ENCODE measurements at regions not wholly inside any gene's neighbourhood (a gene's known extent, or its start where the extent isn't known, plus 50 kb on each side); places are given as distances from the start of the nearest gene placed in this dataset.
A peak's percentile ranks its signal among the peaks of the same experiment; 100 is the strongest.

DNA sequence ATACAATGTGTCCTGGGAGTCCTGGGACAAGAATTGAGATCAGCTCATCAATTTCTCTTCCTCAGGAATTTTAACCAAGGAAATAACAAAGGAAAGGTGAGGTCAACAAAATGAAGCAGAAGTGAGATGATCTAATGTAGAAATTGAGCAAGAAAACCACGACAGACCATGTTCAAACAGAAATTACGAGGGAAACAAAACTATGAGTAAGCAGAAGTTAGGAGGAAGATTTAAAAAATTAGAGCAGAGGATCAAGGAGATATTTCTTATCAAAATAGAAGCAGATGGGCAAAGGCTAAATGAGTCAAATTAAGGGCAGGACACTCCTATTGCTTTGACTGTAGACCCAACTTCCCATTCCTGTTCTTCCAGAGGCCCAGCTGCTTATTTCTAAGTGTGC, 97.4 kb downstream of the HINT1 start:
- H3K27me3 ChIP-seq (ENCODE audit: control insufficient read depth, insufficient read depth) = no peaks in the 10 kb centered on the region
- intact Hi-C loops (cut with DNase I) = no loop called here
- no peak overlapping the region for H3K27ac ChIP-seq (ENCODE audit: low read length)
- no peak overlapping the region for H3K4me3 ChIP-seq (ENCODE audit: low read length)
- peaks cover 3% of the 10 kb centered on the region for H3K9me3 ChIP-seq (ENCODE audit: control insufficient read depth, low read length)
- H3K4me1 ChIP-seq (ENCODE audit: control insufficient read depth, insufficient read depth, low read length) = no peaks in the 10 kb centered on the region
- WGBS = 70% methylated on average over 2 of the region's 2 CpGs
- ATAC-seq (no peak), DNase-seq (no peak)

DNA sequence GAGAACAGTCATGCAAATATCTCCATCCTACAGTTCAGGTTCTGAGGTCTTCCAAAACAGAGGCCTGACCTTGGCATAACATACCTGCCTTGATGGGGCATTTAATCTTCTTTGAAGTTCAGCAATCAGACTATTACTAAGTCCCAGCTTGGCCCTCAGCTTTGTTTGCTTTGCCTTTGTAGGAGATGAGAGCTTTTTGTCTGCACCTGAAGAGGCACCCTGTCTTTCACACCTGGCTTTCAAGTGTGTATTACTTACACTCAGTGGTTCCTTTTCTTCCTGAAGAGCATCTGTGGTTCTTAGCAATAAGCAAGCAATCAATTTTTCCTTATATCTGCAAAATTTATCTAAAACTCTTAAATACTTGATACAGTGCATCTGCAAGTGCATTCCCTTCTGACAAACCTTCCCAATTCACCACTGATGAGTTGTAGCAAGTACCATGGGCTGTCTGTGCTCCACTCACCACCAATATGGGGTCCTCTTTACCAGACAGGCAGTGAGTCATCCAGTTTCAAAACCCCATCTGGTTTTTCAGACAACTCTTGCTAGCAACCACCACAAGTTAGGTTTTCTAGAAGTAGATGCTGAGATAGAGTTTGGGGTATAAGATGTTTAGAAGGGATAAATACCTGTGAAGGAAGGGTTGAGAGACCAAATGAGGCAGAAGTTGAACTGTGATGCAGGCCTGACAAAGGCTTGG, 100.2 kb downstream of the HINT1 start:
- H3K9me3 ChIP-seq (ENCODE audit: control insufficient read depth, low read length) = peaks cover 3% of the 10 kb centered on the region
- ATAC-seq = no peak
- H3K4me1 ChIP-seq (ENCODE audit: control insufficient read depth, insufficient read depth, low read length) = no peaks in the 10 kb centered on the region
- intact Hi-C loops (cut with DNase I) = no loop called here
- DNase-seq = no peak
- H3K27me3 ChIP-seq (ENCODE audit: control insufficient read depth, insufficient read depth) = no peaks in the 10 kb centered on the region
- H3K27ac ChIP-seq (ENCODE audit: low read length) = no peak overlapping the region
- no peak overlapping the region for H3K4me3 ChIP-seq (ENCODE audit: low read length)

DNA sequence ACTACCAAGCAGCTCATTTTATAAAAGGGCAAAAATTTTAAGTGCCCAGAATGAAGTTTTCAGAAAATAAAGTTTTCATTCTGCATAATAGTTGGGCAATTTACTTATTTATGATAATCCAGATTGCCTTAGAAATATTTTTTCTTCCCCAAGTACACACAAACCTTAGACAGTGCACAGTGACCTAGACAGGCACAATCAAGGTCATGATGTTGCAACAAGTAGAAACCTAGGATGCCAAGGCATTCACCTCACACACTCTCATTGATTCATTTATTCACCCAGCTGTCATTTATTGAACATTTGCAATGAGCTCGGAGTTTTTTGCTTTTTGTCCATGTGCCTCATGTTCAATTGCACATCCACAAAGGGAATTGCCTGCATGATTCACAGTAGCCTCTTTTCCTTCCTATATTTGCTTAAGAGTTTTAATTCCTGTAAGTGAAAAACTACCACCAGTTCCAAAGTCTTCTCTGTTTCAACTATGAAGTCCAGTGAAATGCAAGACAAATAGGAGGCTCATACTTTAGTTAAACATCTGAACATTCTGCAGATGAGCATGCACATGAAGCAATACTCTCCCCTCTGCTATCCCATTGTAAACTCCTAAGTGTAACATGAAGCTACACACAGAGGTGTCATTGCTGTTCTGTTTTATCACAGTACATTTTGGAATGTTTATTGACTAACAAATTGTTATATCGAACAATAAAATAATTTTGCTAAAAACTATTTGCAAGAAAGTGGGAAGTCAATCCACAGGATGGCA, 122.9 kb downstream of the HINT1 start:
- Histone ChIP-seq H3K4me3 (ENCODE audit: low read length) (no peak overlapping the region), H3K4me1 (ENCODE audit: control insufficient read depth, insufficient read depth, low read length) (no peaks in the 10 kb centered on the region), H3K9me3 (ENCODE audit: control insufficient read depth, low read length) (no peaks in the 10 kb centered on the region), H3K27me3 (ENCODE audit: control insufficient read depth, insufficient read depth) (no peaks in the 10 kb centered on the region), H3K27ac (ENCODE audit: low read length) (no peak overlapping the region)
- intact Hi-C loops (cut with DNase I) = no loop called here
- DNase-seq = no peak
- no peak for ATAC-seq
- WGBS = 79% methylated on average over 2 of the region's 2 CpGs

DNA sequence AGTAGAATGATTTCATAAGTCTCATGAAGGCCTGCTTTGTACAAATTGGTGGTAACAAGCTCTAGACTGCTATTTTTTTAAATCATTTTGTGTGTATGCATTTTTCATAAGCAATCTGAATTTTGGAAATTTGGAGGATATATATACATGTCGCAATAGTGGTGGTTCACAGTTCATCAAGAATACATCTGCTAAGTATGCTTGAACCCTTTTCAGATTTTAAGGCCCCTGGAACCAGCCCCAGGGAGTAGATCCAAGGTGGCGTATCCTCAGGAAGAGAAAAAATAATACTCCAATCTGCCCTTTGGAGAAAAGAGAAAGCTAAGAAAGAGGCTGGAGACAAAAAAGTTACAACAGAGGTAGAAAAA, 141.6 kb downstream of the HINT1 start:
- intact Hi-C loops (cut with DNase I) = no loop called here
- DNase-seq = no peak

DNA sequence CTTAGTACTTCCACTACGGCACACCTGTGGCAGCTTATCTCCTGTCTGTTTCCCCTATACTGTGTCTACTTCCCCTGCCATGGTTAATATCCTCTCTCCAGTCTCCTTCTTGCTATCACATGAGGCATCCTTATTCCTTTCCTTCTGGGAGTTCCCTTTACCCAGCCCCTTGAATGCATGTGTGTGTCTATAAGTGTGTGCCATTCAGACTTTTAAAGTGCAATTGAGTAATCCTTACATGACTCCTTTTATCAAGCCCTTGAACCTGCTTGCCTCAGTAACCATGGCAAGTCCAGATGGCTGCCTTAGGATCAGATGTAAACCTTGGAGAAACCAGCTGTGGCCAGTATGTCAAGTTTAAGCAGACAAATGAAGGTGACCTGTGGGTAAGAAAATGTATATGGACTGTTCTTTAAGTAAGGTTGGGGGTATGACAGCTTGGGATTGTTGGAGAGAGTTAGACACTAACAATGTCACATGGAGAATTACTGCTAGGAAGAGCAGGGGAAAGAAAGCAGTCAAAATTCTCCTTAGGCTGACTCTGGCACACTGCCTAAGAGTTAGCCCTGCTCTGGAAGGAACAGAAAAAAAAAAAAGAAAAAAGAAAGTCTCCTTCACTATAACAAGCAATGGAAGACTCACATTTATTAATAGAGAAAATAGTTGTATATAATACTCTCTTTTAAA, 142.1 kb downstream of the HINT1 start:
- no peaks in the 10 kb centered on the region for H3K4me1 ChIP-seq (ENCODE audit: control insufficient read depth, insufficient read depth, low read length)
- H3K9me3 ChIP-seq (ENCODE audit: control insufficient read depth, low read length) = no peaks in the 10 kb centered on the region
- intact Hi-C loops (cut with DNase I) = no loop called here
- H3K27me3 ChIP-seq (ENCODE audit: control insufficient read depth, insufficient read depth) = no peaks in the 10 kb centered on the region
- no peak overlapping the region for H3K4me3 ChIP-seq (ENCODE audit: low read length)
- WGBS = 68% methylated on average over 1 of the region's 1 CpG
- no peak for ATAC-seq
- H3K27ac ChIP-seq (ENCODE audit: low read length) = no peak overlapping the region
- no peak for DNase-seq

More for the DNA sequence above, 141.6 kb downstream of the HINT1 start:
- no peaks in the 10 kb centered on the region for H3K9me3 ChIP-seq (ENCODE audit: control insufficient read depth, low read length)
- no peak for ATAC-seq
- WGBS = 87% methylated on average over 2 of the region's 2 CpGs
- H3K4me1 ChIP-seq (ENCODE audit: control insufficient read depth, insufficient read depth, low read length) = no peaks in the 10 kb centered on the region
- no peak overlapping the region for H3K4me3 ChIP-seq (ENCODE audit: low read length)
- no peak overlapping the region for H3K27ac ChIP-seq (ENCODE audit: low read length)
- no peaks in the 10 kb centered on the region for H3K27me3 ChIP-seq (ENCODE audit: control insufficient read depth, insufficient read depth)

DNA sequence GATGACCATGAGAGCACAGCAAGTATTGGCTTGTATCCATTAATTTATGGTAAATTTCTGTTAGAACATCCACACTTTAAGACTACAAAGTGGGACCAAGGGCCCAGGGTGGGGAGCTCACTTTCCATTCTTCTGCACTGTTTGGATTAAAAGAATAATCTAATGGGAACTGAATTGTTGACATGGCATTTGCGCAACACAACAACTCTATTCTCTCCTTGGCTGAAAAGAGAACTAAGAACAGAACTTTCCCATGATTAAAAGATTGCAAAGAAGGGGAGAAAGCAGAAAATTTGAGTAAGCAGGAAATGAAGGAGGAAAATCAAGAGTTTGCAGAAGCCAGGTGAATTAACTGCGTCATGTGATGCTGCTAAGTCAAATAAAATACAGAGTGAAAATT, 143.4 kb downstream of the HINT1 start:
- DNase-seq (no peak), ATAC-seq (no peak)
- Histone ChIP-seq H3K4me1 (ENCODE audit: control insufficient read depth, insufficient read depth, low read length) (no peaks in the 10 kb centered on the region), H3K4me3 (ENCODE audit: low read length) (no peak overlapping the region), H3K9me3 (ENCODE audit: control insufficient read depth, low read length) (no peaks in the 10 kb centered on the region), H3K27me3 (ENCODE audit: control insufficient read depth, insufficient read depth) (no peaks in the 10 kb centered on the region), H3K27ac (ENCODE audit: low read length) (no peak overlapping the region)
- intact Hi-C loops (cut with DNase I) = no loop called here
- 89% methylated on average over 2 of the region's 2 CpGs for WGBS

DNA sequence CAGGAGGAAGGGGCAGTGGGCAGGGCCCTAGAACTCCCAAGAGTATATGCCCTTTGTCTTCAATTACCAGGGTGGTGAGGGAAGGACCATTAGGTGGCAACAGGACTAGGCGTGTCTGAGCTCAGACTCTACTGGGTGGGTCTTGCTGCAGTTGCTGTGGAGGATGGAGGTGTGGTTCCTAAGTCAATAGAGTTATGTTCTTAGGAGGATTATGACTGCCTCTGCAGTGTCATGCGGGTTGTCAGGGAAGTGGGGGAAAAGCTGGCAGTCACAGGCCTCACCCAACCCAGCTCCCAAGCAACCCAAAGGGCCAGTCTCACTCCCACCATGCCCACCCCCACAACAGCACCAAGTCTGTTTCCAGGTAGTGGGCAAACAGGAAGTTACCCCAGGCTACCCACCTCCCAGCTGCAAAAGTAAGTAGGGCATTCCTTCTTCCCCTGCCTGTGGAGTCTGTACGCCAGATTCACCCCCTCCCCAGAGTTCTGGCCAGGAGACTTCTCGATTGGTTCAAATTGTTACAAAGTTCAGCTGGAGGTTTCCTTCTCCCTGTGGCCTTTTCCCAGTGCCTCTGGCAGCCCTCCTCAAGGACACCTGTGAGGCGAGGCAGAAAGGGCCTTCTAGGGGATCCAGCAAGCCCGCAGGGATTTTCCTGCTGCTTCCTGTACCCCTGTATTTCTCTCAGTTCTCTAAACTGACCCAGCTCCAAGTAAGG, 145.3 kb downstream of the HINT1 start:
- no peak overlapping the region for H3K4me3 ChIP-seq (ENCODE audit: low read length)
- peak in 1 of 2 donors; percentile 50 for ATAC-seq
- 82% methylated on average over 6 of the region's 6 CpGs for WGBS
- H3K27ac ChIP-seq (ENCODE audit: low read length) = no peak overlapping the region
- H3K9me3 ChIP-seq (ENCODE audit: control insufficient read depth, low read length) = no peaks in the 10 kb centered on the region
- no peaks in the 10 kb centered on the region for H3K27me3 ChIP-seq (ENCODE audit: control insufficient read depth, insufficient read depth)
- no peaks in the 10 kb centered on the region for H3K4me1 ChIP-seq (ENCODE audit: control insufficient read depth, insufficient read depth, low read length)
- DNase-seq = no peak
- intact Hi-C loops (cut with DNase I) = no loop called here

DNA sequence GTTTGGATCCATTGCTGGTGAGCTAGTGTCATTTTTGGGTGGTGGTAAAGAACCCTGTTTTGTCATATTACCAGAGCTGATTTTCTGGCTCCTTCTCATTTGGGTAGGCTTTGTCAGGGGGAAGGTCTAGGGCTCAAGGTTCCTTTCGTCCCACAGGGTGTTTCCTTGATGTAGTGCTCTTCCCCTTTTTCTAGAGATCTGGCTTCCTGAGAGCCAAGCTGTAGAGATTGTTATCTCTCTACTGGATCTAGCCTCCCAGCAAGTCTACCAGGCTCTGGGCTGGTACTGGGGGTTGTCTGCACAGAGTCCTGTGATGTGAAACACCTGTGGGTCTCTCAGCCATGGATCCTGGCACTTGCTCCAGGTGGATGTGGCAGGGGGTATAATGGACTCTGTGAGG, 145.9 kb downstream of the HINT1 start:
- 46% methylated on average over 1 of the region's 1 CpG for WGBS
- Histone ChIP-seq H3K4me1 (ENCODE audit: control insufficient read depth, insufficient read depth, low read length) (no peaks in the 10 kb centered on the region), H3K9me3 (ENCODE audit: control insufficient read depth, low read length) (no peaks in the 10 kb centered on the region), H3K27ac (ENCODE audit: low read length) (no peak overlapping the region), H3K4me3 (ENCODE audit: low read length) (no peak overlapping the region), H3K27me3 (ENCODE audit: control insufficient read depth, insufficient read depth) (no peaks in the 10 kb centered on the region)
- ATAC-seq (no peak), DNase-seq (no peak)
- intact Hi-C loops (cut with DNase I) = no loop called here

DNA sequence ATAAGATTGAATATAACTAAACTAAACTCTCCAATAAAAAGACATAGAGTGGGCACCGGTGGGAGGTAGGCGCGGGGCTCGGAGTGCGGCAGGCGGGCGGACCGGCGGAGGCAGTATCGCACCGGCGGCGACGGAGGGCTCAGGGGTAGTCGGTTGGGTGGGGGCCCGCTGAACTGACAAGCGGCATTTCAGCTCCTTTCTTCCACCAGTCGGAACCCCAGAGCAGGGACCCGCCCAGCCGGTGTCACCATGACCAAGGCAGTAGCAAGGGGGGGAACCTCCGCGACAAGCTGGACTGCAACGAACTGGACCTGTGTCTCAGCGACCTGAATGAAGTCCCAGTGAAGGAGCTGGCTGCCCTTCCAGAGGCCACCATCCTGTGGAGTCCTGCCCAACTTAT, 156.7 kb downstream of the HINT1 start:
- 81% methylated on average over 24 of the region's 24 CpGs for WGBS

DNA sequence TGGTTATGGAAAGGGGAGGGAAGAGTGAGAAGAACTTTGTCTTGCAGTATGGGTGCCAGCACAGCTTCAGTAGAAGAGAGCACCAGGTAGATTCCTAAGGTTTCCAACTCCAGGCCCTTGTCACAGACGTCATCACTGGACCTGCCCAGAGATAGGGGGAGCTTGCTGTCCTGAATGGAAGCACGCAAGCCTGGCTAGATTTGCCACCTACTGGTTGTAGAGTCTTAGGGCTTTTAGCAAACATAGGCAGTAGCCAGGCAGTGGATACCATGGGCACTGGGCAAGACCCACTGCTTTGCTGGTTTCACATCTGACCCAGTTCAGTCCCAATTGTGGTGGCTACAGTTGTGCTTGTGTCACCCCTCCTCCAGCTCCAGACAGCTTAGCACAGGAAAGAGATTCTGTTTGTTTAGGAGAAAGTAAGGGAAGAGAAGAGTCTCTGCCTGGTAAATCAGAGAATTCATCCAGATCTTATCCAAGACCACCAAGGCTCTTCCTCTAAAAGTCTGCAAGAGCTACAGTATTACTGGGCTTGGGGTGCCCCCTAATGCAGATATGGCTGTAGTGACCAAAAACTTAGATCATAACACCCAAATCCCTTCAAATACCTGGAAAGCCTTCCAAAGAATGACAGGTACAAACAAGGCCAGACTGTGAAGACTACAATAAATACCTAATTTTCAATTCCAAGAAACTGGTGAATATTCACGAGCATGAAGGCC, 158.9 kb downstream of the HINT1 start:
- no peak overlapping the region for H3K27ac ChIP-seq (ENCODE audit: low read length)
- H3K27me3 ChIP-seq (ENCODE audit: control insufficient read depth, insufficient read depth) = no peaks in the 10 kb centered on the region
- H3K4me3 ChIP-seq (ENCODE audit: low read length) = no peak overlapping the region
- 44% methylated on average over 3 of the region's 3 CpGs for WGBS
- DNase-seq (no peak), ATAC-seq (no peak)
- H3K4me1 ChIP-seq (ENCODE audit: control insufficient read depth, insufficient read depth, low read length) = no peaks in the 10 kb centered on the region
- intact Hi-C loops (cut with DNase I) = no loop called here
- no peaks in the 10 kb centered on the region for H3K9me3 ChIP-seq (ENCODE audit: control insufficient read depth, low read length)

More for the DNA sequence above, 156.7 kb downstream of the HINT1 start:
- Histone ChIP-seq H3K4me1 (ENCODE audit: control insufficient read depth, insufficient read depth, low read length) (no peaks in the 10 kb centered on the region), H3K9me3 (ENCODE audit: control insufficient read depth, low read length) (no peaks in the 10 kb centered on the region), H3K27ac (ENCODE audit: low read length) (no peak overlapping the region), H3K4me3 (ENCODE audit: low read length) (no peak overlapping the region), H3K27me3 (ENCODE audit: control insufficient read depth, insufficient read depth) (no peaks in the 10 kb centered on the region)
- ATAC-seq (no peak), DNase-seq (peak in 1 of 3 donors; percentile 52)
- intact Hi-C loops (cut with DNase I) = no loop called here
